Adipocyte (in vitro differentiated cells): ENCODE measurements at regions not wholly inside any gene's neighbourhood (a gene's known extent, or its start where the extent isn't known, plus 50 kb on each side); places are given as distances from the start of the nearest gene placed in this dataset.

Source experiments
- DNase-seq: peaks from one replicate; pipeline ENCODE4 v3.0.0-alpha.2; 2015; ENCODE audit warnings: low read depth
- H3K27me3 ChIP-seq: replicated peaks from 2 replicates; pipeline ENCODE4 v1.7.0; 2013; ENCODE audit warnings: mild to moderate bottlenecking, low read length, moderate library complexity; ENCODE audit not compliant: control insufficient read depth, insufficient read depth
- H3K36me3 ChIP-seq: 2 replicates; pipeline ENCODE4 v1.7.0; 2013; ENCODE audit warnings: low read length, mild to moderate bottlenecking, moderate library complexity; ENCODE audit not compliant: control insufficient read depth, insufficient read depth, severe bottlenecking
- H3K4me1 ChIP-seq: 2 replicates; pipeline ENCODE4 v1.7.0; 2013; ENCODE audit warnings: mild to moderate bottlenecking, low read length, moderate library complexity; ENCODE audit not compliant: control insufficient read depth, insufficient read depth
- H3K4me3 ChIP-seq: 2 replicates; pipeline ENCODE4 v1.7.0; 2013; ENCODE audit warnings: mild to moderate bottlenecking, low read length, moderate library complexity
- H3K9ac ChIP-seq: 2 replicates; pipeline ENCODE4 v1.7.0; 2013; ENCODE audit warnings: mild to moderate bottlenecking, low read length, moderate library complexity
- H3K9me3 ChIP-seq: 2 replicates; pipeline ENCODE4 v1.7.0; 2013; ENCODE audit warnings: mild to moderate bottlenecking, low read length, moderate library complexity; ENCODE audit not compliant: control insufficient read depth

DNA sequence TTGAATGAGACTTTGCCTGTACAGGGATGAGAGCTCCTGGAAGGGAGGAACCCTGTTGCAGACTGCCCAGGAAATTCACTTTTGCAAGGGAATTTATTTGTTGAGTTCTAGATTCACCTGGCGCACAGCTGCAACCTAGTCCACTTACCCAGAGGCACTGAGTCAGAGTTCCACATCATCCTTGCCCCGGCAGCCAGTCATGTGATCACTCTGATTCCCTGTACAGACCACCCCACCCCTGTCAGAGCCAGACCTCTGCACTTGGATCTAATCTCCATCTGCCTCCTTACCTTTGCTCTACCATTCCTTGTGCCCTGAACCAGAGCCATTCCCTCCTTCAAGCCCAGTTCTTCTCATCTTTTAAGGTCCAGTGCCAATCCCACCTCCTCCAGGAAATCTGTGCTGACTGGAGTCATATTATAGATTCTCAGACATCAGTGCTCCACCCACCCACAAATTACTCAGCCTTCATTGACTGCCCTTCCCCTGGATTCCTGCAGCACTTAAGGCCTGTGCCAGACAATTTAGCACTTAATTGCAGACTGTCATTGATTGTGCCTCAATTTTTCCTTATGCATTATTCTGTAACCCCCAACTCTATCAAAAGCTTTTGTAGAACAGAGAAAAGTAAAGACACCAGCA, 84.1 kb upstream of the MAGEA4 start:
- peak; percentile 17 for DNase-seq
- Histone ChIP-seq H3K27me3 (peaks cover 13% of the 10 kb centered on the region), H3K4me1 (peaks cover 29% of the 10 kb centered on the region), H3K4me3 (no peak overlapping the region), H3K36me3 (no peaks in the 10 kb centered on the region), H3K9me3 (peaks cover 6% of the 10 kb centered on the region), H3K9ac (no peak overlapping the region)

DNA sequence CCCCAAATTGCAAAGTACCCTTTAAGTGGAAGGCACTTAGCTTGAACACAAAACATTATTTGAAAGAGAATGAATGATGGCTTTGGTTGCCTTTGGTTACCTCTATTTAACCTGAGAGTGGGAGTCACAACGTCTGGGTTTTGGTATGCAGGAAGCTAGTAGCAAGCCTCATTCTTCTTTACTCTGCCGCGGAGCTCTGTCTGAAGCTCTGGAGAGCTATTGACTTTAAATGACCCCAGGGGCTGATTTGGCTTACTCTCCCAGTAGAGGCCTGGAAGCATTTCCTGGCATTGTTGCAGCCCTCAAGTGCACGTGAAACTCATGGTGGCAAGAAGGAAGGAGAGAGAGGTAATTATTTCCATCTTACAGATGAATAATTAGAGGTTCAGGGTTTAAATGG, 81.8 kb upstream of the MAGEA4 start:
- H3K9ac ChIP-seq, result no peak overlapping the region
- no peaks in the 10 kb centered on the region for H3K36me3 ChIP-seq
- H3K9me3 ChIP-seq, result peaks cover 13% of the 10 kb centered on the region
- no peak for DNase-seq
- H3K4me1 ChIP-seq, result peaks cover 17% of the 10 kb centered on the region
- peaks cover 14% of the 10 kb centered on the region for H3K27me3 ChIP-seq
- H3K4me3 ChIP-seq, result no peak overlapping the region

DNA sequence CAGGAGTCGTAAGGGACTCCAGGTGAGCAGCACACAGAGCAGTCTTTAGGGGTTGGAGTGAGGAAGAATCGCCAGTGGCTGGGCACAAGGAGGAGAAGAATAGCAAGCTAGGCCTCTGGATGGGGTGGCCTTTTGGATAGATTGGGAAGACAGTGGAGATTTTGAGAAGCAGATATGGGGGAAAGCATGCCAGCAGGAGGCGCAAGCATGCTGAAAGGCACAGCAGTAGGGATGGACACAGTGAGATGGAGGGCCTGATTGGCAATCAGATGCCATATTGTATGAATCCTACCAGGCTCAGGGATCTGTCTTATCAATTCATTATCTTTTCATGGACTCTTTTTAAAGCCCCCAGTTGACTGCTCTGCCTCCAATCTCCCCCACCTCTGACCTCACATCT, 60.4 kb upstream of the MAGEA4 start:
- no peaks in the 10 kb centered on the region for H3K9me3 ChIP-seq
- no peaks in the 10 kb centered on the region for H3K36me3 ChIP-seq
- no peaks in the 10 kb centered on the region for H3K4me1 ChIP-seq
- peaks cover 6% of the 10 kb centered on the region for H3K27me3 ChIP-seq
- H3K9ac ChIP-seq, result no peak overlapping the region
- no peak for DNase-seq
- no peak overlapping the region for H3K4me3 ChIP-seq

DNA sequence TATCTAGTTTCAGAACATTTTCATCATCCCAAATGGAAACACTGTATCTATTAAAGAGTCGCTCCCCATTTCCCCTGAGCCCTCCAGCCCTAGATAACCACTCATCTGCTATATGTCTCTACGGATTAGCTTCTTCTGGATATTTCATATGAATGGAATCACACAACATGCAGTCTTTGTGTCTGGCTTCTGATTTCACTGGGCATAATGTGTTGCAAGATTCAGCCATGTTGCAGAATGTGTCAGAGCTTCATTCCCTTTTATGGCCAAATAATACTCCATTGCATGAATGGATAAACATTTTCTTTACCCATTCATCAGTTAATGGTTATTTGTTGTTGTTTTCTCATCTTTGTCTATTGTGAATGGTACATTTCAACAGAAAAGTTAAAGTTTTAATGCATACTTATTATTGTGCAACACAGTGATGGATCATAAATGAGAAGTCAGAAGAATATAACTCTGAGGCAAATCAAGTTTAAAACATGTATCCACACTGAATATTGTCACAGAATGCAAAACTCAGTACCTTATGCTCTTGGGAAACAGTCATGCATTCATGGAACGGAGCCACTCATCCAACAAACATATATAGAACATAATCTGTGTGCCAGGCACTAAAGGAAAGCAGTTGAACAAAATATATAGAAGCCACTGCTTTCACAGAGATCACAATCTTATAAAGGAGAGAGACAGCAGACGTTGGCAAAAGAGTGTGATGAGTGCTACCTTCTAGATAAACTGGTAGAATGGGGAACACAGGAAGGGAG, 57.8 kb upstream of the MAGEA4 start:
- Histone ChIP-seq H3K4me1 (no peaks in the 10 kb centered on the region), H3K9me3 (no peaks in the 10 kb centered on the region), H3K9ac (no peak overlapping the region), H3K27me3 (peaks cover 2% of the 10 kb centered on the region), H3K4me3 (no peak overlapping the region), H3K36me3 (no peaks in the 10 kb centered on the region)
- DNase-seq, result no peak

DNA sequence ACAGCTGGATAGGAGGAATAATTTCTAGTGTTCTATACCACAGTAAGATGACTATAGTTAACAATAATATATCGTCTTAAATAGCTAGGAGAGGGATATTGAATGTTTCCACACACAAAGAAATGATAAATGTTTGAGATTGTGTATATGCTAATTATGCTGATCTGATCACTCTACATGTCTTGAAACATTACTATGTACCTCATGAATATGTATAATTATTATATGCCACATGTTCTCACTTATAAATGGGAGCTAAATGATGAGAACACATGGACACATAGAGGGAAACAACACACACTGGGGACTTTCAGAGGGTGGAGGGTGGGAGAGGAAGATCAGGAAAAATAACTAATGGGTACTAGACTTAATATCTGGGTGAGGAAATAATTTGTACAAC, 53.2 kb upstream of the MAGEA4 start:
- no peaks in the 10 kb centered on the region for H3K27me3 ChIP-seq
- no peaks in the 10 kb centered on the region for H3K9me3 ChIP-seq
- H3K4me1 ChIP-seq, result no peaks in the 10 kb centered on the region
- DNase-seq, result no peak
- H3K36me3 ChIP-seq, result no peaks in the 10 kb centered on the region
- H3K4me3 ChIP-seq, result no peak overlapping the region
- no peak overlapping the region for H3K9ac ChIP-seq

DNA sequence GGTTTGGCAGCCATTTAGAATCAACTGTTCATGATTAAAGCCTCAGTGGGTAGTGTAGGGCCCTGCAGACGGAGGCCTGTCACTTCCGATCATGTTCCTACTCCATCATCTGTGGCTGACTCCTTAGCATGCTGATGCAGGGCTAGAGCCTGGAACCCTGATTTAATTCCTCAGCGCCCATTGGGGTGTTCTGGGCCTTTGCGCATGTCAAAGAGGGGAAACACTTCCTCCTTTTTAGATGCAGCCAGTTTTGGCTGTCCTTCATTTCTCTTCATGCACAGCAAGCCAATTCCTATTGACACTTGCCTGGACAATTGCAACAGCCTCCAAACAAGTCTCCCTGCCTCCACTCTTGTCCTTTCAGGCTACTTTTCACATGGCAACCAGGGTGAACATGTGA, 51.9 kb upstream of the MAGEA4 start:
- Histone ChIP-seq H3K27me3 (no peaks in the 10 kb centered on the region), H3K9me3 (no peaks in the 10 kb centered on the region), H3K4me1 (no peaks in the 10 kb centered on the region), H3K36me3 (no peaks in the 10 kb centered on the region), H3K9ac (no peak overlapping the region), H3K4me3 (no peak overlapping the region)
- DNase-seq, result no peak
